NCI-H146 treated with DMSO at 0.1 percent for 48 hours (cell line): ENCODE measurements at regions not wholly inside any gene's neighbourhood (a gene's known extent, or its start where the extent isn't known, plus 50 kb on each side); places are given as distances from the start of the nearest gene placed in this dataset.

Source experiments
- DNase-seq: peaks from one replicate; lab custom pipeline; 2025; ENCODE audit not compliant: unreplicated experiment; lab: John Stamatoyannopoulos, UW

- DNase-seq: peak; percentile 22
Observed at GRCh38 chr9:103397868-103398600, 402.9 kb downstream of the CYLC2 start.

- no peak for DNase-seq
Observed at GRCh38 chr9:103399535-103399934, 404.4 kb downstream of the CYLC2 start.

- DNase-seq: no peak
Observed at GRCh38 chr9:103407260-103407659, 412.1 kb downstream of the CYLC2 start.

GRCh38 chr9:103410059-103410458 is 414.9 kb downstream of the CYLC2 start:
- no peak for DNase-seq

- DNase-seq: no peak
Observed at GRCh38 chr9:103427696-103428095, 432.6 kb downstream of the CYLC2 start.

GRCh38 chr9:103430469-103430868 is 435.3 kb downstream of the CYLC2 start:
- DNase-seq: no peak

GRCh38 chr9:103431809-103432208 is 436.7 kb downstream of the CYLC2 start:
- no peak for DNase-seq

- no peak for DNase-seq
Observed at GRCh38 chr9:103444176-103444575, 449.0 kb downstream of the CYLC2 start.

- no peak for DNase-seq
Observed at GRCh38 chr9:103458826-103459225, 463.7 kb downstream of the CYLC2 start.

GRCh38 chr9:103471241-103471640 is 476.1 kb downstream of the CYLC2 start:
- no peak for DNase-seq

- no peak for DNase-seq
Observed at GRCh38 chr9:103474156-103474555, 479.0 kb downstream of the CYLC2 start.

- no peak for DNase-seq
Observed at GRCh38 chr9:103483471-103484096, 488.5 kb downstream of the CYLC2 start.

- no peak for DNase-seq
Observed at GRCh38 chr9:103485138-103485537, 490.0 kb downstream of the CYLC2 start.

- DNase-seq: no peak
Observed at GRCh38 chr9:103514767-103515166, 519.6 kb downstream of the CYLC2 start.

- DNase-seq: no peak
Observed at GRCh38 chr9:103522409-103522808, 527.3 kb downstream of the CYLC2 start.

GRCh38 chr9:103530934-103531333 is 535.8 kb downstream of the CYLC2 start:
- no peak for DNase-seq

- DNase-seq: no peak
Observed at GRCh38 chr9:103533318-103533717, 538.2 kb downstream of the CYLC2 start.

- DNase-seq: no peak
Observed at GRCh38 chr9:103537426-103537825, 542.3 kb downstream of the CYLC2 start.

GRCh38 chr9:103545260-103545659 is 548.8 kb upstream of the SMC2 start:
- no peak for DNase-seq

- no peak for DNase-seq
Observed at GRCh38 chr9:103552712-103553111, 541.4 kb upstream of the SMC2 start.

- no peak for DNase-seq
Observed at GRCh38 chr9:103574056-103574455, 520.1 kb upstream of the SMC2 start.

- DNase-seq: no peak
Observed at GRCh38 chr9:103586721-103587120, 507.4 kb upstream of the SMC2 start.

GRCh38 chr9:103601287-103601686 is 492.8 kb upstream of the SMC2 start:
- no peak for DNase-seq
